ENCODE measurements at regions not wholly inside any gene's neighbourhood (a gene's known extent, or its start where the extent isn't known, plus 50 kb on each side); places are given as distances from the start of the nearest gene placed in this dataset.

DNA sequence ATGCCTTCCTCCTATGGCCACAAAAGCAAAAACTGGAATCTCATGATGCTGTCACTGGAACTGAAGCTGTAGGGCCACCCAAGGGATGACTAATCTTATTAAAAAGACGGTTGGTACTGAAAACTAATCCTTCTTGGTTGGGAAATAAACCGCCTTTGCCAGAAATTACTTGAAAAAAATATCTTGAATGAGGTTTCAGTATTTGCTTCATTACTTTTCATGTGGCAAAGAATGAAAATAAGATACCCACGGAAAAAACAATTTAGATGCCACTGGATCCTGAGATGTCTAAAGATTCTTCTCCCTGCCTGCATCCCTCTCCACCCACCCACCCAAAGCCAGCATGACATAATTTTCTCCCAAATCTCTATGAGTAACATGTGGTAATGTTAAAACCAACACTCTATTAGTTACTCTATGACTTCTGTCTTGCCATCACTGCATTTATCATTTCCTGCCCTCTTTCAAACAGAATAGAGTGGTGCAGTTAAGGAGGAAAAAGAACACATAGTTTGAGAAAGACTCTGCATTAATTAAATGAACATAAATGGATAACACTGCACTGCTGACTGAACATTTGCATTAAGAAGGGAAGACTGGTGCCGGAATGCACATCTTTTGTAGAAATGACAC is 111.8 kb upstream of the DPH6 start:
- DNase-seq (ENCODE audit: low read depth), result peak; percentile 74

DNA sequence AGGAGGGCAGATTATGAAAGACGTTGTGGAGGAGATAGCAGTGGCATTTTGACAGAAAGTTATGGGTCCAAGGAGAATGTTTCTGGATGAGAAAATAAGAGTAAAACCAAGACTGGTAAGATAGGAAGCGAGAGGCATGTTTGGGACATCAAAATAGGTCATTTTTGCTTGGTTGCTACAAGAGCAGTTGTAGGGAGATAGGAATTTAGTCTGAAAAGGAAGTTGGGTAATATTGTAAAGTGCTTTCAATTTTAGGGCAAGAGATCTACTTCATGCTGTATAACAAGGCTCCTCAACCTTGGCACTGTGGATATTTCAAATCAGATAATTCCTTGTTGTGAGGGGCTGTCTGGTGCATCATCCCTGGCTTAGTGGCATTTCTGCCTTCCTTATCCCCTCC is 118.0 kb upstream of the DPH6 start:
- no peak for DNase-seq (ENCODE audit: low read depth)

DNA sequence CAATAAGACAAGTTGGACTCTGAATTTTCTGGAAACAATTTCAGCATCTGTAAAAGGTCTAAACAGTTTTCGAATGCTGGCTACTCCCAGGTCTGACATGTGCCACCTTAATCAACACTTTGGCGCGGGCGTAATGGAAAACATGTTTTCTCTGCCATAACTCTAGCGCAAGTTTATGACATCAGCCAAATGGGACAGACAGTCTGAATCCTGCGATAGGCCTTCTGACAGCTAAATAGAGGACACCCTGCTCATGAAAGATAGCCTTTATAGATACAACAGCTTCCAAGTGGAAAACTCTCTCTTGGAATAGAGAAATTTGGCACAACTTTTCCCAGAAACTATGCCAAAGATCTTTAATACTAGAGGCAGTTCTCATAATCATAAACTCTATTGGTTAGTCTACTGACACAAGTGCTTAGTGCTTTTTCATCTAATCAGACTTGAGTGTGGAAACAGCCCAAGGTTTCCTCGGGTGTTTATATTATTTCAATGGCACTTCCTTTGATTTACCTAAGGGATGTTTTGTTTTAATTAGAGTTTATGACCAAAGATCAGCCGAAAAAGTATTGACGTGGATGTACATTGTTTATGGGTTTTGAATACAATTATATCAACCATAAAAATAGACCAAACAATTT is 120.1 kb upstream of the DPH6 start:
- DNase-seq (ENCODE audit: low read depth), result no peak

DNA sequence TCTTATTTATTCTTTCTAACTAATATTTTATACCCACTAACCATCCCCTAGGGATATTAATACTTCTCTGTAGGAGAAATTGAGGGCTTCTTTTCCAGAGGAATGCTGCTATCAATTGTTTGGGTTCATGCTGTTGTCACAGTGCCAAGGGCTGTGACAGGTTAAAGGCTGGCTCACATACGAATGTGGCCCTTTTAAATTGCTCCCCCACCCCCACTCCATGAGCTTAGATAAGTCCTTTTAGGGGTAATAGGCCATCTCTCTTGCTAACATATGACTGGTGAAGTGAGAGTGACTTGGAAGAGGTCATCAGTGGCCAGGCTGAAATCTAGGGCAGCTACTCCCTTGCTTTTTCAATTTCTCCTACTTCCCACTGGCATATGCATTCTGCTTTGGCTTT is 121.9 kb upstream of the DPH6 start:
- no peak for DNase-seq (ENCODE audit: low read depth)

DNA sequence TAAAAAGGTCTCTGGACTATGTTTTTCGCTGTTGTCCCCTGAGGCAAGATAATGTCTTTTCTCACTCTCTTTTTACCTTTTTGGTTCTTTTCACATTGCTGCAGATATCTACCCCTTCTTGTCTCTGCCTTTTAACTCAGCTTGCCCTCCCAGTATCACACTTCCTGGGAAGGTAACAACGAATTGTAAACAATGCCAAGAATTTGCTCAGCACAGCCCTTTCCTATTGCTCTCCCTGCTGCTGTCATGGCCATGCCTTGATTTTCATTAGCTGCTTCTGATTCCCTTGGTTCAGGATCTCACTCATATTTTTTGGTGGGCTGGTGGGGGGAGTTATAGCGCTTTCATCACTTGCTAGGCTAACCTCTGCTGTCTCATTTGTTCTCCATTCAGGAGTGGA is 123.1 kb upstream of the DPH6 start:
- DNase-seq (ENCODE audit: low read depth), result no peak

DNA sequence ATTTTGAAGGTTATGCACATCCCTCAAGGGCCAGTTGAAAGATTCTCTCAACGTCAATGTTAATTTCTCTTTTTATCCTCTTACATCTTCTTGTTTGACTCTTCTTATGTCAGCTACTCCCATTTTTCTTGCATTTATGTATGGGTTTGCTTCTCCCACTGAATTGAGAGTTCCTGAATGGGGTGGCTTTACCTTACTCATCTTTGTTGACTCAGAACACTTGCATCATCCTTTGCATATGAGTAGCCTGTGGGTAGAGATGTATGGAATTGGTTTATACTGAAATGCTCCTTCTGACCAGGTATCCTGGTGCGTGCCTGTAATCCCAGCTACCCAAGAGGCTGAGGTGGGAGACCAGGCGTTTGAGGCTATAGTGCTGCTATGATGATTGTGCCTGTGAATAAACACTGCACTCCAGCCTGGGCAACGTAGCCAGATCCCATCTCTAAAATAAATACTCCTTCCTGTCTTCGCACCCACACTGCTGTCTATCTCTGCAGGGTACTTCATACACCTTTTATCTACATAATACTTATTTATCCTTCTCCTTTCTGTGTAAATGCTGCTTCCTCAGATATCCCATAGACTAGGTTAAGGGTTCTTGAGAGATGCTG is 123.6 kb upstream of the DPH6 start:
- DNase-seq (ENCODE audit: low read depth), result no peak

DNA sequence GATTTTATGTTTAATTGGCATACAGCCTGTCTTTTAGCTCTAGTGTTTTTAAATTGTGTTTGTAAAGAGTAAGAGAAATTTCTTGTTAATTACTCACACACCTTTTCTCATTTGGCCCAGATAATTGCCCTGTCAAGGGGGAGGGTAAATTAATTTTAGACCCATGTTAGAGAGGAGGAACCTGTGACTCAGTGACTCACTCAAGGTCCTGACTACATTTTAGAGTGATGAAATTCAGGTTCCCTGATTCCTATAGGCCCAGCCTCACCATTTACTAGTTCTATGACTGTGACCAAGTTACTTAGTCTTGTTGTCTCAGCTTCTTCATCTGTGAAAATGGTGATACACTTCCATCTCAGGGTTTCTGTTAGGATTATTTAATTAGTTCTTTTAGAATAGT is 125.2 kb upstream of the DPH6 start:
- no peak for DNase-seq (ENCODE audit: low read depth)

DNA sequence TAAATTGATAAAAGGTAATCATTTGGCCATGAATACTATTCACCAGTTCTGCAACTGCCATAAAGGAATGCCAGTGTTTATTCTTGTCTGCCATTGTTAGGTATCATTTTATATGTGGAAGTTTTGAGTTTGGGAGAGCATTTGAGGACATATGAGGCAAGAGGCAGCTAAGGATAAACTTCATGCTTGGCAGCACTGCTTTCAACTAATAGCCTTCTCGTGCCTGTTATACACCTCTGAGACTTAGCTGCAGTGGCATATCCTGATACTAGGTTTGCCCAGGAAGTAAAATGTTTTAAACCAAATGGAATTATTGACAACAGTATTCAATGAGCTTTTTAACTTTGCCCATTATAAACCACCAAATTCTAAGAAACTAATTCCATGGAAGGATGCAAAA is 126.0 kb upstream of the DPH6 start:
- no peak for DNase-seq (ENCODE audit: low read depth)

DNA sequence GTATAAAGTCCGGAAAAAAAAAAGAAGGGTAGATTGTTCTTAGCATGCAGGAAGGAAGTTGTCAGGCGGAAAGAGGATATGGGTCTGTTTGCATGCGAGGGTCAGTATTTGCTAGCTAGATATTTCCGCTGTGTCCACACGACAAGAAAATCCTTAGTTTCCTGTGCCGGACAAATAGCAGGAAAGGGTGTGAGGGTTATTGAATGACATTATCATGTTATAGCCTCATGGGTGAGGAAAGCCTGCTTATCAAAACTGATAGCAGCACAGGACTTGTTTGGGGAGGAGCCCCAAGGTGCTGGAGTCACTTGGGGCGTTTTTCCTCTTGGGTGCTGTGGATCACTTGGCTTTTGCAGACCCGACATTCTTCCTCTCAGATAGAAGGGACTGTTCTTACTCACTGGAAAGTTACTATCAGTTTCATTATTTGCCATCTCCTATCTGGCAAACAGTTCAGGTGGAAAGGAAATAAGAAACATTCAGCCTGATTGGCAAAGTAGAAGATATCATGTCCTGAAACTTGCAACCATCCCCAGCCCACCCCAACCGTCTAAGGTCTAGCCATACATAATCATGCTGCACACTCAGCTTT is 127.2 kb upstream of the DPH6 start:
- no peak for DNase-seq (ENCODE audit: low read depth)

DNA sequence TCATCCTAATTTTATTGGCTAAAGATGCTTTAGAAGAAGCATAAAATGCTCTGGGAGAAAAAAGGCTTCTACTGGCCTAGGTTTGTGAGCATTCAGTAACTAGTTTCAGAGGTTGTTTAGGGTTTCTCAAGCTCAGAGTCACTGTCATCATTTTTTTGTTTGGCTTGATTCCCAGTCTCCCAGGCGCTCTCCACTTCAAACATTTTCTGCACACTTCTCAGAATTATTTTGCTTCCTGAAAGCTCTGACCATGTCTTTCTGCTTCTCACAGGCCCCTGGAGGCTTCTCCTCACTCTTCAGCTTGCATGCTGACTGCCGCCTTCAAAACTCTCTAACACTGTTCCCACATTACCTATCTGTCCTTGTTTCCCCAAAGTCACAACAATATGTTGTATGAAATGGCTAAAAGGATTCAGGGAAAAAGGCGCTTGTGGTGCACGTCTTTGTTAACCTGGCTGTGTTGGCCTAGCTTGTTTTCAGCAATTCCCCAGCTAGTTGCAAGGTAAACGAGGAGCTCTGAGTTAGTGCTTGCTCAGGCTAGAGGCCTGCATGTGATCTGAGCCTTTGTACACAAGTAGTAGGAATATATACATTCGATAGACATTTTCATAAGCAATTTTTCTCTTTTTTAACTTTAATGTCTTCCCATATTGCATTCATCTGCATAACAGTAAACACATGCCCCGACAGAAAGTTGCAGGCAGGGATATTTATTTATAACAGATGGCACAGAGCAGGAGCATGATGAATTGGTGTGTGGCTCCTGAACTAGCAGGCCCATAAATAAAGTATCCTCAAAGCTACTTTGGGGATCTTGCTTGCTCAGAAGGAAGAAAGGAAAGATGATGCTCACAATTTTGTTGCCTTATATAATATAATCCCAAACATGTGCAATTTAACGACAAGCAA is 129.2 kb upstream of the DPH6 start:
- DNase-seq (ENCODE audit: low read depth), result no peak

DNA sequence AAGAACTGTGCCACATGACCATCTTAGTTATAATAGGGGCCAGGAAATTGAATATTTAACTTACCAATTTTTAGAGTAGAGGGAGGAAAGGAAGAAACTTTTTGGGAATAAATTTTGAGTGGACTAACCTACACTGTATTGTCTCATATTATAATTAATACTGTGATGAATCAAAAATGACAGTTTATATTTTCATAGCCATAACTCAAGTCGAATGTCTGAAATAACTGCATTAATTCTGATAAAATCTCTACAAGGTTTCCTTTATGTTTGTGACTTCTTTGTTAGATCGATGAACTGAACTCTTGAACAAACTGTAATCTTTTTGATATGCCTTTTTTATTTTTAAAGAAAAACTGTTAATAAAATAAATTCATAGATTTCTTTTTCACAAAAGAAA is 132.8 kb upstream of the DPH6 start:
- DNase-seq (ENCODE audit: low read depth), result no peak

DNA sequence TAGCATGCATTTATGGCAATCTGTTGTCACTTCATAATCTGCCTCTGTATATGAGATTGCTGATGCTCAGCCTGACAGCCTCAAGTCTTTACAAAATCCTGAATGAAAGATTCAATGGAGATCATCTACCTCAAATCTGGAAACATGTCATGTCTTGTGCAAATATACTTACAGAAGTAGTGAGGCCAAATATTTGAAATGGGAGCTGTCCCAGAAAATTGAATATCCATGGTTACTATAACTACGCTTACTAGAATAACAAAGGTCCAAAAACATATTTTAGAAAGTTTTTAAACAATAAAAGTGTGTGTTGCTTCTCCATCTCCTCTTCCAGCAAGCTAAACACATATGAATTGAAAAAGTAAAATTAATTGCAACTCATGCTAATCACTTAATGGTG is 133.2 kb upstream of the DPH6 start:
- no peak for DNase-seq (ENCODE audit: low read depth)

DNA sequence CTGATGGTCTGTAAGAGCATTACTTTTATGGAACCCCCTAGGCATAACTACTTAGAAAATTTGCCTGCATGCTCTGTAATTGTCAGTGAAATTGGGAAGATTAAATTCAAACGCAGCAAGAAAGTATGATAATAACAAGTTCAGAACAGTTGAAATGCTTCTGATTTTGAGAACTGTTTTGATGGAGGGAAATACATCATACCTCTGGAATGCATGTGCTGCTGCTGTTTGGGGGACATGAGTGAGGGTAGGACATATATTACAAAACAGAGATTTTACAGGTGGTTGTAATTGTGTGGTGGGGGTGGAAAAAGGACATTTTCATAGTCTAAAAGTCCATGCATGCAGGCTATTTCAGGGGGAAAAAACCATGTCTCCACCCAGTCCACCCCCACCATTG is 135.0 kb upstream of the DPH6 start:
- no peak for DNase-seq (ENCODE audit: low read depth)

DNA sequence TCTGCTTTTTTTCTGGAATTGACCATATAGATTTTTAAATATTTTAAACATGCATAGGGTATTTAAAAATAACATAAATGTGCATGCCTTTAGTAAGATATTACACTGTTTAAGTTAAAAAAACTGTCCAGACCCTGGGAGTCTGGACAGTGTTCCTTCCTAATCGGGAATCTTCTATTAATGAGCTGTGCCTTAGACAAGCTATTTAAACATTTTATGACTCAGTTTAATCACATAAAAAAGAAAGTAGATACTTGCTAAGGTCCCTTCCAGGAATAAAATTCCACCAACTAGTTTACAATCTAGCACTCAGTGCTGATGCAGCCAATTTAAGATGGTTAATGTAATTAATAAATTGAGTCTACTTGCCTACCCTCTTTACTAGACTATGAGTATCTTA is 140.4 kb upstream of the DPH6 start:
- DNase-seq (ENCODE audit: low read depth), result no peak

DNA sequence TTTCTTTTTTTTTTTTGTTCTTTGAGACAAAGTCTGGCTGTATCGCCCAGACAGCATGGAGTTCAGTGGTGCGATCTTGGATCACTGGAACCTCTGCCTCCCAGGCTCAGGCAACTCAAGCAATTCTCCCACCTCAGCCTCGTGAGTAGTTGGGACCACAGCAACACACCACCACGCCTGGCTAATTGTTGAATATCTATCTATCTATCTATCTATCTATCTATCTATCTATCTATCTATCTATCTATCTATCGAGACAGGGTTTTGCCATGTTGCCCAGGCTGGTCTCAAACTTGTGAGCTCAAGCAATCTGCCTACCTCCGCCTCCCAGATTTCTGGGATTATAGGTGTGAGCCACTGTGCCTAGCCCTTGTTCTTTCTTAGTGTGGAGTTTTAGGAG is 143.3 kb upstream of the DPH6 start:
- no peak for DNase-seq (ENCODE audit: low read depth)

DNA sequence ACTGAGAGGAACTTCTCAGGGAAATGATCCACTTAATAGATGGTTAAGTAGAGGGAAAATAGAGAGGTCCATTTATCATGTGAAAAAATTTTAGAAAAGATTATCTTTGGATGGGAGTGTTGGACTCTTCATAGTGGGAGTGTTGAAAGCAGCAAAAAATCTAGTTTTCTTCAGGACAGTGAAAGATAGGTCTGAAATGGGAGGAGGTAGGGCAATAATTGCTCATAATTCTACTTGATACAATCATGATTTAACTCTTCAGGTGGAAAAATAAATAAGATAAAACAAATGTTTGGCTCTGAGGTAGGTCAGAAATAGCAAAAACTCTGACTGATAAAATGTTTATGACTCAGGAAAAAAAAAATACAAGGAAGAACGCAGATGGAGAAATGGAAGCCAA is 144.1 kb upstream of the DPH6 start:
- no peak for DNase-seq (ENCODE audit: low read depth)

DNA sequence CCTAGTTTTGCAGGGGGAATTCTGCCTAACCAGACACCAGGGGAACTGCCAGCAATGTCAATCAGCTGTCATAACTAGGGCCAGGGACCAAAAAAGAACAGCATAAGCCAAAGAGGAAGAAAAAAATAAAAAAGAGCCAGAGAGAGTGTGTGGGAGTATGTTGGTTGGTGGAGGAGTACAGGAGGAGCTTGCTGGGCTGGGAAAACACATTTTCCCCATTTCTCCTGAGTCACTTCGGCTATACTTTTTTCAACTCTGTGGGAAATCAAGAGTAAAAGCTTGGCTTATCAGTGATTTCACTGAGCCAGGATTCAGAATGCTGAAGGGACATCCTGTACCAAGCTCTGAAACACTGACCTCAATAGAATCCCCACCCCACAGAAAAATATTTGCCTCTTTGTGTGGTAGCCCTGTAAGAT is 144.7 kb upstream of the DPH6 start:
- no peak for DNase-seq (ENCODE audit: low read depth)

DNA sequence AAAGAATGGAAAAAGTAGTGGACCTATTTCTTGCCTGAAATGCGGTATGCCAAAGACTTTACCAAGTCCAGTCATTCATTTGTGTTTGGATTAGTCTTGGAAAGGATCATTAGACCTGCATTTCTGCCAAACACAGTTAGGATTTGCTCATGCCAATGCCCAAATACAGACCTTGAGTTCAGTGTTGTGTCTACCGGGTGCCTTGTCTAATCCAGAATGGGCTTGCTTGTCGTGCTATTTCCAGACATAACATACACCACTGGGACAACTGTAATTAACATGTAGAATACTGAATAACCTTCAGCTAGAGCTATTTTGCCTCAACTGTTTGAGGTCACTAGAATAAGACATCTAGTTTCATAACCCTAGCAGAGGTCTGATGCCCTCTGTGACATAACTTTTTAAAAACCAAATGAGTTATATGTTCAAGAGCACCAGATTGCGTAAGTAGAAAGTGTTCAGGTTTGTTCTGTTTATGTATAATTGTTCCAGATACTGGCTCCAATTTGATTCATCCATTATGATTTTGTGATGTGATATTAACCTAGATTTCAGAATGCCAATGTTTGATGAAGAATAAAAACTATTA is 145.3 kb upstream of the DPH6 start:
- DNase-seq (ENCODE audit: low read depth), result no peak

DNA sequence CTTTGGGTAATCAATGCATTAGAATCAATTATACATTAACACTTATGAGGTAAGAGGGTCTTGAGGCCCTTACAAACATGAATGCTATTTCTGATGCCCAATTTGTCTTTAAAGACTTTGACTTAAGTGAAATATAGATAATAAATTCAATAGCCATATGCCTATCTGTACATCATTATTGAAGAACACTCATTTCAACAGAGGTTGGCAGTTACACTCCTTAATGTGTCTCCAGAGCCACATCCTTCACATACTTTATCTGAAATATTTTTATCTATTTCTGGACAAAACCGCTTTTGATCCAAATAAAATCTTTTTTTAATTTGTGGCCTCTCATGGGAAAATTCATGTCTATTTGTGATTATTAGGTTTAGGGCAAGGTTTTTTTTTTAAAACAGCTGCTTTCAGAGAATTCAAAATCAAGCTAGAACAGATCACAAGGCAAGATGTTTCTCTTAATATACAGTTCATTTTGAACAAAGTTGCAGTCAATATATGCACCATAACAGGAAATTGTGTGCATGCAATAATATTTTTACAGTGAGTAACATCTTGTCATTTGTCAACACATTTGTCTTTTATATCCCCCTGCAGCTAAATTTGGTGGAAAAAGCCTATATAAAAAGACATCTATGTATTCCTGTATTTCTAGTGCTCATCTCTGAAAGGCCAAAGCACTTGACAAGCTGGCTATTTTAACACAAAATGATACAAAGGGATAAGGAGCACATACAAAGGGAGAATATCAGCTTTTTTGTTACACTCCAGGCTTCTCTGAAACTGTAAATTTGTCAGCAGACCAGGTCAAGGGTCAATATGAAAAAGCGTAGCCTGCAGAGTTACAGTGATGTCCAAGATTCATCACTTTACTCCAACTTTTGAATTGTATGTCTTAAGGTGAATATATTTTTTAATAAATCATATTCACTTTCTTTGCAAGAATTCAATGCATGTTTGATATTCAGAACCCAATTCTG is 146.2 kb upstream of the DPH6 start:
- DNase-seq (ENCODE audit: low read depth), result no peak

DNA sequence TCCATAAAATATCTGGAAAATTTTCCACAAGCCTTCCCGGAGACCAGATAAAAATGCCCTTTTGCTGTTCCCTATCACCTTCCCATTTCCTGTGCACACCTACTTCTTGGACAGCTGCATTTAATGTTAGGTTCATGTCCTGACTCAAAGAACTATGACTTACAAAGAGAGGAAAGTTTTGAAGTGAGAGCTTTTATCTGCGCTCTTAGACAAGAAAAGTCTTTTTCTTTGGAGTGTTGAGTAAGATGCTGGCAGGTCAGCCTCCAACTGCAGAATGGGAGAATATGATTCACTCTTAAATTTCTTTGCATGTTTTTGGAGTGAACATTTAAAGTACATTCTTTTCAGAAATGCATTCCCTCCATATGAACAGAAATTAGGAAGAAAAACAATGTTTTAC is 147.3 kb upstream of the DPH6 start:
- DNase-seq (ENCODE audit: low read depth), result no peak

DNA sequence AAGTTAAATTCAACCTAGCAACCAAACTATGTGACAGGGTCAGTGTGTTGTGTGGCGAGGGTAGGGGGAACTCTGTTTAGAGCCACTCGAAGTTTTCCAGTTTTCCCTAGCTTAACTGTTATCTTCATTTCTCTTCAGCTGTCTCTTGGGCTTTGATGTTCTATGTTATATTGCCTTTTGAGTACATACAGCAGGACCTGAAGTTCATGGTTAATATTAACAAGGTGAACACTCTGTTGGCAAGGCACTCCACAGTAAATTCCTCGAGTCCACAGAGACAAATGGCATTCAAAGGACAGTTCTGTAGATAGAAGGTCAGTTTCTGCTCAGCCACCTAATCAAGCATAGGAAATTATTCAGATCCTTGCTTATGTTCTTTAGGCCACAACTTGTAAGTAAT is 147.9 kb upstream of the DPH6 start:
- no peak for DNase-seq (ENCODE audit: low read depth)

Data from HS-27A (cell line).